ENCODE measurements at regions not wholly inside any gene's neighbourhood (a gene's known extent, or its start where the extent isn't known, plus 50 kb on each side); places are given as distances from the start of the nearest gene placed in this dataset.
A peak's percentile ranks its signal among the peaks of the same experiment; 100 is the strongest.

GRCh38 chr9:107671588-107671987, 182.0 kb upstream of the KLF4 start:
- no peak overlapping the region for H3K27ac ChIP-seq
- no peak for DNase-seq
- TF ChIP-seq, protein P1, sequence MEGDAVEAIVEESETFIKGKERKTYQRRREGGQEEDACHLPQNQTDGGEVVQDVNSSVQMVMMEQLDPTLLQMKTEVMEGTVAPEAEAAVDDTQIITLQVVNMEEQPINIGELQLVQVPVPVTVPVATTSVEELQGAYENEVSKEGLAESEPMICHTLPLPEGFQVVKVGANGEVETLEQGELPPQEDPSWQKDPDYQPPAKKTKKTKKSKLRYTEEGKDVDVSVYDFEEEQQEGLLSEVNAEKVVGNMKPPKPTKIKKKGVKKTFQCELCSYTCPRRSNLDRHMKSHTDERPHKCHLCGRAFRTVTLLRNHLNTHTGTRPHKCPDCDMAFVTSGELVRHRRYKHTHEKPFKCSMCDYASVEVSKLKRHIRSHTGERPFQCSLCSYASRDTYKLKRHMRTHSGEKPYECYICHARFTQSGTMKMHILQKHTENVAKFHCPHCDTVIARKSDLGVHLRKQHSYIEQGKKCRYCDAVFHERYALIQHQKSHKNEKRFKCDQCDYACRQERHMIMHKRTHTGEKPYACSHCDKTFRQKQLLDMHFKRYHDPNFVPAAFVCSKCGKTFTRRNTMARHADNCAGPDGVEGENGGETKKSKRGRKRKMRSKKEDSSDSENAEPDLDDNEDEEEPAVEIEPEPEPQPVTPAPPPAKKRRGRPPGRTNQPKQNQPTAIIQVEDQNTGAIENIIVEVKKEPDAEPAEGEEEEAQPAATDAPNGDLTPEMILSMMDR (IDR thresholded peaks at IDR 0.05), result no peak
- no peaks in the 10 kb centered on the region for H3K27me3 ChIP-seq
- H3K4me1 ChIP-seq, result no peaks in the 10 kb centered on the region
- H3K36me3 ChIP-seq, result no peaks in the 10 kb centered on the region
- no peak overlapping the region for H3K4me3 ChIP-seq
- H3K9me3 ChIP-seq, result no peaks in the 10 kb centered on the region
- intact Hi-C loops (cut with DNase I; ENCODE audit: low total_unique reads), result no loop called here

DNA sequence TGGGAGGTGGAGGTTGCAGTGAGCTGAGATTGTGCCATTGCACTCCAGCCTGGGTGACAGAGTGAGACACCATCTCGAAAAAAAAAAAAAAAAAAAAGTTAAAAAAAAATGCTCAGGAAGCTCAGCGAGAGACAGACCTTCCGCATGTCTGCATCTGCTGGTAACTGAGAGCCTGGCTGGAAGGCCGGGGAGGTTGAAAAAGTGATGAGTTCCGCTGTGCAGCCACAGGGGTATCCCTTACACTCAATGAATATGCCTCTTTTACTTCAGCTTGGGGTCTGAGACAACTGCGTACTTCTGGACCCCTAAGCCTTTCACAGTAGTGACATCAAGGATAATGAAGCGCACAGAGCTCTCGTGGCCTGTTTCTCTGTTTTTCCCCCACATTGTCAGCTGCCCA, 179.9 kb upstream of the KLF4 start:
- Histone ChIP-seq H3K4me3 (no peak overlapping the region), H3K36me3 (no peaks in the 10 kb centered on the region), H3K9me3 (no peaks in the 10 kb centered on the region), H3K27me3 (no peaks in the 10 kb centered on the region), H3K27ac (no peak overlapping the region), H3K4me1 (no peaks in the 10 kb centered on the region)
- intact Hi-C loops (cut with DNase I; ENCODE audit: low total_unique reads), result no loop called here
- TF ChIP-seq, protein P1 (IDR thresholded peaks at IDR 0.05), result no peak
- no peak for DNase-seq

GRCh38 chr9:107667231-107668070, 177.9 kb upstream of the KLF4 start:
- no peaks in the 10 kb centered on the region for H3K27me3 ChIP-seq
- H3K36me3 ChIP-seq, result no peaks in the 10 kb centered on the region
- no peaks in the 10 kb centered on the region for H3K9me3 ChIP-seq
- H3K4me1 ChIP-seq, result no peaks in the 10 kb centered on the region
- TF ChIP-seq, protein P1 (IDR thresholded peaks at IDR 0.05), result no peak
- peak in 1 of 2 donors; percentile 28 for DNase-seq
- intact Hi-C loops (cut with DNase I; ENCODE audit: low total_unique reads), result no loop called here
- H3K4me3 ChIP-seq, result no peak overlapping the region
- peak overlapping the region in 1 of 2 donors; percentile 45 for H3K27ac ChIP-seq

GRCh38 chr9:107665057-107665456, 175.5 kb upstream of the KLF4 start:
- no peaks in the 10 kb centered on the region for H3K36me3 ChIP-seq
- intact Hi-C loops (cut with DNase I; ENCODE audit: low total_unique reads), result no loop called here
- TF ChIP-seq, protein P1 (IDR thresholded peaks at IDR 0.05), result no peak
- H3K27ac ChIP-seq, result no peak overlapping the region
- no peaks in the 10 kb centered on the region for H3K9me3 ChIP-seq
- H3K27me3 ChIP-seq, result no peaks in the 10 kb centered on the region
- no peak for DNase-seq
- H3K4me1 ChIP-seq, result no peaks in the 10 kb centered on the region
- H3K4me3 ChIP-seq, result no peak overlapping the region

DNA sequence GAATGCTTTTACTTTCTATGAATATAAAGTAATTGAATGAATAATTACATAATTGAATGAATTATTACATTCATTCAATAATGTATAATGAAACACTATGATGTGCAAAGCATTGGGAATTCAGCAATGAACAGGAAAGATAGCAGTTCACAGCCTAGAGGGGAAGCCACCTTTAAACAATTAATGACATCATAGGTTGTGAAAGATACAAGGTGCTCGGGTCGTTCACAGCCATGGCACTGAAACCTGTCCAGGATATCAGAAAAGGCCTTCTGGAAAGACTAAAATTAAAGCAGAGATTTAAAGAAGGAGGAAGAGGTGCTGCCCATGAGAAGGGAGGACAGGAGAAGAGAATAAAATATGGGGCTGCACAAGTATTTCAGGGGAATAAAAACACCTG, 171.4 kb upstream of the KLF4 start:
- no peak for DNase-seq
- no peaks in the 10 kb centered on the region for H3K9me3 ChIP-seq
- no peaks in the 10 kb centered on the region for H3K4me1 ChIP-seq
- no peaks in the 10 kb centered on the region for H3K27me3 ChIP-seq
- intact Hi-C loops (cut with DNase I; ENCODE audit: low total_unique reads), result no loop called here
- no peaks in the 10 kb centered on the region for H3K36me3 ChIP-seq
- H3K27ac ChIP-seq, result no peak overlapping the region
- TF ChIP-seq, protein P1 (IDR thresholded peaks at IDR 0.05), result no peak
- H3K4me3 ChIP-seq, result no peak overlapping the region
